IMR-90 (cell line): ENCODE measurements at regions not wholly inside any gene's neighbourhood (a gene's known extent, or its start where the extent isn't known, plus 50 kb on each side); places are given as distances from the start of the nearest gene placed in this dataset.

Experiments used
- ATAC-seq: fragments of 200-7000 bp; cut with Tn5 transposase; 2 replicates; pipeline ENCODE4 v1.9.1; 2020; ENCODE audit warnings: low read depth, mild to moderate bottlenecking, moderate library complexity
- BruUV-seq: library from RNA; stranded (reverse); fragments of 400-500 nt; replicated peaks from 2 replicates; lab custom pipeline; 2021; lab: Mats Ljungman, UMichigan
- CTCF ChIA-PET: fragments of 300-600 bp; formaldehyde crosslinking; extraction: SDS; loops from one replicate; lab custom pipeline; 2021; ENCODE audit warnings: antibody characterized with exemption; lab: Yijun Ruan, JAX
- POLR2A ChIA-PET: fragments of 300-600 bp; sonication (Branson Sonifier 250); formaldehyde crosslinking; loops from one replicate; lab custom pipeline; 2022; ENCODE audit warnings: antibody characterized with exemption; ENCODE audit not compliant: unreplicated experiment; lab: Charles Lee
- DNase-seq: peaks from one replicate; pipeline ENCODE4 v3.0.0; 2013
- H2AFZ ChIP-seq: replicated peaks from 2 replicates; pipeline ENCODE3; 2013; ENCODE audit warnings: low read length, mild to moderate bottlenecking; ENCODE audit not compliant: poor library complexity
- H2AK5ac ChIP-seq: 2 replicates; pipeline ENCODE4 v1.6.1; 2013; ENCODE audit warnings: low read depth, low read length, inconsistent platforms
- H2AK9ac ChIP-seq: replicated peaks from 2 replicates; pipeline ENCODE3; 2013; ENCODE audit warnings: mild to moderate bottlenecking, low read depth, low read length, moderate library complexity; ENCODE audit not compliant: poor library complexity
- H2BK120ac ChIP-seq: 2 replicates; pipeline ENCODE4 v1.6.1; 2013; ENCODE audit warnings: low read depth, low read length, inconsistent platforms
- H2BK15ac ChIP-seq: 3 replicates; pipeline ENCODE4 v1.6.1; 2013; ENCODE audit warnings: low read depth, low read length, inconsistent platforms
- H2BK20ac ChIP-seq: 2 replicates; pipeline ENCODE4 v1.6.1; 2013; ENCODE audit warnings: low read depth, mild to moderate bottlenecking, inconsistent platforms, low read length, moderate library complexity
- H2BK5ac ChIP-seq: 2 replicates; pipeline ENCODE4 v1.6.1; 2013; ENCODE audit warnings: mild to moderate bottlenecking, low read depth, low read length, inconsistent platforms; ENCODE audit not compliant: poor library complexity, severe bottlenecking
- H3K14ac ChIP-seq: replicated peaks from 2 replicates; pipeline ENCODE4 v1.6.1; 2013; ENCODE audit warnings: low read depth, low read length, inconsistent platforms
- H3K18ac ChIP-seq: 2 replicates; pipeline ENCODE4 v1.6.1; 2013; ENCODE audit warnings: low read depth, low read length, control low read depth
- H3K23ac ChIP-seq: 2 replicates; pipeline ENCODE4 v1.6.1; 2013; ENCODE audit warnings: low read depth, low read length, inconsistent platforms
- H3K27ac ChIP-seq: 2 replicates; pipeline ENCODE4 v1.5.1; 2013; ENCODE audit warnings: mild to moderate bottlenecking, control low read depth, low read length; ENCODE audit not compliant: insufficient read depth
- H3K27me3 ChIP-seq: 2 replicates; pipeline ENCODE4 v1.6.1; 2013; ENCODE audit warnings: low read length; ENCODE audit not compliant: control insufficient read depth, insufficient read depth
- H3K36me3 ChIP-seq: 2 replicates; pipeline ENCODE4 v1.6.1; 2013; ENCODE audit warnings: low read length, mixed read lengths; ENCODE audit not compliant: control insufficient read depth, insufficient read depth
- H3K4ac ChIP-seq: 2 replicates; pipeline ENCODE4 v1.6.1; 2013; ENCODE audit warnings: low read depth, low read length, inconsistent platforms
- H3K4me1 ChIP-seq: 2 replicates; pipeline ENCODE4 v1.6.1; 2013; ENCODE audit warnings: low read length, mixed read lengths; ENCODE audit not compliant: control insufficient read depth, insufficient read depth
- H3K4me2 ChIP-seq: 2 replicates; pipeline ENCODE4 v1.6.1; 2013; ENCODE audit warnings: low read depth, mild to moderate bottlenecking, control low read depth, low read length, moderate library complexity
- H3K4me3 ChIP-seq: 2 replicates; pipeline ENCODE4 v1.5.1; 2013; ENCODE audit warnings: low read depth, mild to moderate bottlenecking, control low read depth, low read length, moderate library complexity; ENCODE audit not compliant: insufficient read depth
- H3K56ac ChIP-seq: 2 replicates; pipeline ENCODE4 v1.6.1; 2013; ENCODE audit warnings: low read length, inconsistent platforms; ENCODE audit not compliant: insufficient read depth; ENCODE audit errors: extremely low read depth
- H3K79me1 ChIP-seq, 2 experiments: 2 replicates each; pipeline ENCODE4 v1.6.1; 2013; ENCODE audit warnings: low read length in 2 of 2, inconsistent platforms in 1 of 2, low read depth in 1 of 2
- H3K9ac ChIP-seq: 2 replicates; pipeline ENCODE4 v1.6.1; 2013; ENCODE audit warnings: low read depth, low read length, control low read depth
- H3K9me1 ChIP-seq: 2 replicates; pipeline ENCODE4 v1.6.1; 2013; ENCODE audit warnings: low read length, inconsistent platforms; ENCODE audit not compliant: insufficient read depth
- H3K9me3 ChIP-seq: 2 replicates; pipeline ENCODE4 v1.6.1; 2013; ENCODE audit warnings: low read length; ENCODE audit not compliant: control insufficient read depth, insufficient read depth
- H4K20me1 ChIP-seq: 2 replicates; pipeline ENCODE4 v1.6.1; 2013; ENCODE audit warnings: low read length, inconsistent platforms; ENCODE audit not compliant: insufficient read depth
- H4K5ac ChIP-seq: 2 replicates; pipeline ENCODE4 v1.6.1; 2013; ENCODE audit warnings: mild to moderate bottlenecking, low read depth, low read length, control low read depth
- H4K8ac ChIP-seq, 2 experiments: 2 replicates each; pipeline ENCODE4 v1.6.1; 2013; ENCODE audit warnings: low read depth in 2 of 2, low read length in 2 of 2, control low read depth in 1 of 2, inconsistent platforms in 1 of 2
- H4K91ac ChIP-seq: 2 replicates; pipeline ENCODE4 v1.6.1; 2013; ENCODE audit warnings: low read depth, low read length, inconsistent platforms; ENCODE audit not compliant: insufficient read depth
- BHLHE40 ChIP-seq: fragments of 150-350 bp; IDR thresholded peaks from 2 replicates; pipeline ENCODE4 v1.6.1; 2016; ENCODE audit warnings: mild to moderate bottlenecking, low read depth, low read length
- CEBPB ChIP-seq: IDR thresholded peaks from 2 replicates; pipeline ENCODE4 v1.6.1; 2012; ENCODE audit warnings: low read depth, low read length, improper control_type of control experiment
- ELK1 ChIP-seq: fragments of 150-350 bp; IDR thresholded peaks from 2 replicates; pipeline ENCODE4 v1.6.1; 2016; ENCODE audit warnings: low read depth, mild to moderate bottlenecking, low read length, moderate library complexity, borderline replicate concordance
- FOS ChIP-seq: fragments of 150-350 bp; IDR thresholded peaks from 2 replicates; pipeline ENCODE4 v1.6.1; 2016; ENCODE audit warnings: low read depth, low read length
- MAFK ChIP-seq: IDR thresholded peaks from 2 replicates; pipeline ENCODE4 v1.6.1; 2012; ENCODE audit warnings: low read depth, low read length, improper control_type of control experiment
- MAZ ChIP-seq: IDR thresholded peaks from 2 replicates; pipeline ENCODE4 v1.6.1; 2012; ENCODE audit warnings: low read depth, mild to moderate bottlenecking, low read length, improper control_type of control experiment, moderate library complexity, borderline replicate concordance
- RAD21 ChIP-seq: IDR thresholded peaks from 2 replicates; pipeline ENCODE4 v1.6.1; 2012; ENCODE audit warnings: low read length, improper control_type of control experiment
- SMC3 ChIP-seq: fragments of 150-350 bp; IDR thresholded peaks from 2 replicates; pipeline ENCODE4 v1.6.1; 2016; ENCODE audit warnings: low read depth, mild to moderate bottlenecking, antibody characterized with exemption, low read length, moderate library complexity
- WGBS, 2 experiments: methylation state at CpG; one replicate each; pipeline versions ENCODE4 v1.1.5 to v1.1.7; 2013; ENCODE audit warnings: missing lambda C conversion rate in 2 of 2; ENCODE audit not compliant: insufficient read length in 1 of 2; ENCODE audit errors: extremely low coverage in 2 of 2; 5-methylcytosine and 5-hydroxymethylcytosine counted together
- dilution Hi-C: fragments of 300-500 bp; cut with HindIII; formaldehyde crosslinking; loops from one replicate; pipeline ENCODE4 v1.14.3; 2018; ENCODE audit warnings: low sequenced_read_pairs; ENCODE audit not compliant: unreplicated experiment
- in situ Hi-C: fragments of 300-500 bp; cut with MboI; formaldehyde crosslinking; loops from 3 replicates; pipeline ENCODE4 v1.14.3; 2019; ENCODE audit warnings: low sequenced_read_pairs, inconsistent platforms, mixed read lengths
- intact Hi-C: fragments of 100-400 bp; cut with micrococcal nuclease; formaldehyde crosslinking; loops from 2 replicates; pipeline ENCODE4 v1.10.0; 2022
- TF ChIP-seq, protein P1 (sequence below): conservative IDR thresholded peaks from 2 replicates; pipeline ENCODE4 v1.5.1; 2012; ENCODE audit warnings: mild to moderate bottlenecking, low read depth, low read length, improper control_type of control experiment

DNA sequence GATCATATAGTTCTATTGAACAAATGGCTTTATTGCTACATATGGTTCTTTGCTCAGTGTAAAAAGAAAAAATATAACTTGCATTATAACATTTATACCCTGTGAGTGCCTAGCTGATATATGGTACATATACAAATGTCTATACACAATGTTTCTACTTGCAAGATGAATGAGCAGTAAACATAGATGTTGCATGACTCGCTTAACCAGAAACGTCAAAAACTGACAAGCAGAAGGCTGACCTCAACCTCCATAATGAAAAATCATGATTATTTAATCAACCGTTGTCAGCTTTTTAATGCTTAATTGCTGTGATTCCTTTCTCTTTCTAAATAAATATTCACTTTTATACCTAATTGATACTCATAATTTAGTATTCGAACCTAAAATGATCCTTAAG, 183.3 kb downstream of the PTN start:
- no peak overlapping the region; the same call in 1 of the 2 replicates for H2BK120ac ChIP-seq
- CTCF ChIA-PET, result interaction anchor here (0.7 to 1.7 kb wide), 3 partner anchors 9 to 134 kb away, joined by 3 to 5 read pairs (median 4); no protein-coding TSS in a partner anchor
- no peaks in the 10 kb centered on the region for H3K9me1 ChIP-seq
- H3K9ac ChIP-seq, result no peak overlapping the region
- H2AK9ac ChIP-seq, result no peak overlapping the region
- H3K18ac ChIP-seq, result no peak overlapping the region; the same call in none of the 2 replicates
- H4K91ac ChIP-seq, result peak overlapping the region; percentile 20; the same call in 1 of the 2 replicates
- no peak overlapping the region; a peak in 1 of 4 replicates for H4K8ac ChIP-seq
- in situ Hi-C loops, result loop anchor here (5.0 kb wide), 2 partner anchors 292 to 427 kb away; no protein-coding TSS in a partner anchor
- H3K56ac ChIP-seq, result no peak overlapping the region
- H3K4me3 ChIP-seq, result no peak overlapping the region
- no peak overlapping the region for H3K27ac ChIP-seq
- H3K14ac ChIP-seq, result no peak overlapping the region
- peak overlapping the region; percentile 46 for H2BK5ac ChIP-seq
- DNase-seq (no peak), ATAC-seq (no peak)
- H2BK20ac ChIP-seq, result no peak overlapping the region
- H4K20me1 ChIP-seq, result no peaks in the 10 kb centered on the region
- H4K5ac ChIP-seq, result no peak overlapping the region
- peaks cover 5% of the 10 kb centered on the region for H3K9me3 ChIP-seq
- WGBS, 2 experiments, result no CpG with 5 or more reads among the region's 4 CpGs
- H3K36me3 ChIP-seq, result no peaks in the 10 kb centered on the region
- no TSS peak for BruUV-seq
- H2AFZ ChIP-seq, result no peak overlapping the region
- peak overlapping the region; percentile 41; the same call in 1 of the 3 replicates for H2BK15ac ChIP-seq
- intact Hi-C loops, result no loop called here
- H3K79me1 ChIP-seq, result no peaks in the 10 kb centered on the region
- dilution Hi-C loops, result no loop called here
- peak overlapping the region; percentile 44; the same call in 1 of the 2 replicates for H3K4ac ChIP-seq
- no peak overlapping the region for H3K4me2 ChIP-seq
- peaks cover 1% of the 10 kb centered on the region for H3K4me1 ChIP-seq
- POLR2A ChIA-PET, result no interaction called here
- TF ChIP-seq, protein P1, sequence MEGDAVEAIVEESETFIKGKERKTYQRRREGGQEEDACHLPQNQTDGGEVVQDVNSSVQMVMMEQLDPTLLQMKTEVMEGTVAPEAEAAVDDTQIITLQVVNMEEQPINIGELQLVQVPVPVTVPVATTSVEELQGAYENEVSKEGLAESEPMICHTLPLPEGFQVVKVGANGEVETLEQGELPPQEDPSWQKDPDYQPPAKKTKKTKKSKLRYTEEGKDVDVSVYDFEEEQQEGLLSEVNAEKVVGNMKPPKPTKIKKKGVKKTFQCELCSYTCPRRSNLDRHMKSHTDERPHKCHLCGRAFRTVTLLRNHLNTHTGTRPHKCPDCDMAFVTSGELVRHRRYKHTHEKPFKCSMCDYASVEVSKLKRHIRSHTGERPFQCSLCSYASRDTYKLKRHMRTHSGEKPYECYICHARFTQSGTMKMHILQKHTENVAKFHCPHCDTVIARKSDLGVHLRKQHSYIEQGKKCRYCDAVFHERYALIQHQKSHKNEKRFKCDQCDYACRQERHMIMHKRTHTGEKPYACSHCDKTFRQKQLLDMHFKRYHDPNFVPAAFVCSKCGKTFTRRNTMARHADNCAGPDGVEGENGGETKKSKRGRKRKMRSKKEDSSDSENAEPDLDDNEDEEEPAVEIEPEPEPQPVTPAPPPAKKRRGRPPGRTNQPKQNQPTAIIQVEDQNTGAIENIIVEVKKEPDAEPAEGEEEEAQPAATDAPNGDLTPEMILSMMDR, result no peak
- TF ChIP-seq BHLHE40 (no peak), ELK1 (no peak), CEBPB (no peak), RAD21 (no peak), SMC3 (no peak), MAFK (no peak), MAZ (no peak), FOS (no peak)
- H3K27me3 ChIP-seq, result no peaks in the 10 kb centered on the region
- H3K23ac ChIP-seq, result no peak overlapping the region
- H2AK5ac ChIP-seq, result no peak overlapping the region
